GM19099 (cell line): ENCODE measurements at regions not wholly inside any gene's neighbourhood (a gene's known extent, or its start where the extent isn't known, plus 50 kb on each side); places are given as distances from the start of the nearest gene placed in this dataset.

Experiments used
- POLR2A ChIP-seq: IDR thresholded peaks from 3 replicates; pipeline ENCODE4 v1.6.1; 2011; ENCODE audit warnings: low read depth; ENCODE audit not compliant: insufficient read length; ENCODE audit errors: extremely low read depth

DNA sequence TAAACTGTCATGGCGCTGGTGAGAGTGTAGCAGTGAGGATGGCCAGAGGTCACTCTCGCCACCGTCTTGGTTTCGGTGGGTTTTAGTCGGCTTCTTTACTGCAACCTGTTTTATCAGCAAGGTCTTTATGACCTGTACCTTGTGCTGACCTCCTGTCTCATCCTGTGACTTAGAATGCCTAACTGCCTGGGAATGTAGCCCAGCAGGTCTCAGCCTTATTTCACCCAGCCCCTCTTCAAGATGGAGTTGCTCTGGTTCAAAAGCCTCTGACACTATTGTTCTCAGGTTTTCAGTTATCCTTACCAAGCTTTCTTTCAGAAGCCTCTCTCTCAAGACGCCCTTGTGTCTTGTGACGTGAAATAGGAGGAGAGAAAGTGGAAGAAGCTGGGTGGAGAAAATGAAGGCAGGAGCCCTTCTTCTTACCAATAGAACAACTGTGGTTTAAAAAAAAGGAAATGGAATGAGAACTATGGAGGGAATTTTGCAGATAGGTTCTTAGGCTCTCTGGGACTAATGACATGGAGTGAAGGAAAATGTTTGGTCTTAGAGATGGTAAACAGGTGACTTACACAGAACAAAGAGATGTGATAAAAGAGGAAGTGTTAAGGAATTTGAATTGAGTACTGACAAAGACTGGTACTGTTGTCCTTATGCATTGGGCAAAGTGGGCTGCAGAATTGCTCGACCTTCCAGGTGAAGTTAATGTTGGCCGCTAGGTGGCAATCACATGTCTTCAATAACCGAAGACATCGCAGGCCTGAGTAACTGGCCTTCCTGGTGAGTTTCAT is 133.3 kb upstream of the RAI14 start:
- no peak for TF ChIP-seq POLR2A

DNA sequence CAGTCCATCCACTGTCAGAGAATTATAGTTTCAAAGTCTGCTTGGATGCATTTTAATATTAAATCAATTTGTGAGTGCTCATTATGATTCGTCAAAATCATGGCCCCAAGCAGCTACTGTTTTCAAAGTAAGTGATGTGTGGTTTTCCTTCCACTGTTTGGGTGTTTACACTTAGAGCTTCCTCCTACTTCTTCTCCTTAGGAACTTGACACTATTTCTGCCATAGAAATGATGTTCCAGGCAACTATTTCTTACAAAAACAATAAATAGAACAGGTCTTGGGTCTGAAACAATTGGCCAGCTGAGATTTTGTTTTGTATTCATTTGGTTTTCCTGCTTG is 132.8 kb upstream of the RAI14 start:
- no peak for TF ChIP-seq POLR2A

DNA sequence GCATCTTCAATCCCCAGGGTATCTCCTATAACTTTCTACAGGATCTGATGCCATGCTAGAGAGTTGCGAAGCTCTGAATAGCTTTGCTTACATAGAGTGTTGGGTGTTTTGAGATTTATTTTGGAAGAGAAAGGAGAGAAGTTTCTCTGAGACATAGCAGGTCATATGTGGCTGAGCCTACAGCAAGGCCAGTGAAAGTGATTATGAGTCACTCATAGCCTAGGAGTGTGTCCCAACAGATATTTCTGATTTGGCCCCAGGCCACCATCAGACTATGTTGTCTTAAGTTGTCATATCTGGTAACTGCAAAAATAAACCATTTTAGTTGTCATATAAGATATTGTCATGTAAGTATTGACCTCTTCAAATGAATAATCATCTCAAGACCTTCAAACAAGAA is 132.0 kb upstream of the RAI14 start:
- TF ChIP-seq POLR2A: no peak

DNA sequence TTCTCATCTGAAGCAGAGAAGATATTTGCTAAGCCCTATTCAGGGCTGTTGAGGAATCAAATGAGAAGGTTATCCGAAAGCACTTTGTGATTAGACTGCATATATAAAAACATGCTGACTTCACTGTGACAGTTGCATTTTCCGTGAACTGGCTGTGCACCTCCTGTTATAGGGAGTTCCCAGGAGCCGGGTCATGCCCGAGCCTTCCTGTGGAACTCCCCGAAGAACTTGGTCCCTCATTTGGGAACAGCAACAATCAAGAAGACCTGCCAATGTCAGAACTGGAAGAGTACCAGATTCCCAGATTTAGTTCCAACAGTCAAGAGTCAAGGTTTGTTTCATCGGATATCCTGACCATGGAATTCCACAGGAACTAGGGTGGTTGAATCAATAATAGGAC is 130.4 kb upstream of the RAI14 start:
- TF ChIP-seq POLR2A: no peak

DNA sequence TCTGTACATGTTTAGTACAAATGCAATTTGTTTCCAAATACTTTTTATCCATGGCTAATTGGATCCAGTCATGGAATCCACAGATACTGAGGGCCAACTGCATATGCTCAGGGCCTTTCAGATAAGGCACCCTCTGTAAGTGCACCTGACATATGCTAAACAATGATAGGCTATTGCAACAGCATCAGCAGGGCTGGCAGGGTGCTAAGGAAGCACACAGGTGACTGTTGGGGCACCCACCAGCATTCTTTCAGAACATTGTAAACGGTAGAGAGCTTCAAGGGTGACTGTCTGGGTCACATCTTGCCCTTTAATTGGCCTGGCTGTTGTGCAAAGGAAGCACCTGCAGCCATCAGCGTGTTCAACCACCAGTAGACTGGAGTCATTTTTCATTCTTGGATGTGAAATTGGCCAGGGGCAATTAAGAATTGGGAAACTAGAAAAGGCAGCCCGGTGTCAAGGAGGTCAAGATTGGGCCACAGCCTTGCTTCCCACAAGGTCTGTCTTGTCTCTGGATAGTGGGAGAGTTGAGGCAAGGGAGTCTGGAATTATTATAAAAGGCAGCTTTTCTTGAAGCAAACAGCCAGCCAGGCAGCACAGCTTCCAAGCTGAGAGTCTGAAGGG is 129.3 kb upstream of the RAI14 start:
- TF ChIP-seq POLR2A: no peak

DNA sequence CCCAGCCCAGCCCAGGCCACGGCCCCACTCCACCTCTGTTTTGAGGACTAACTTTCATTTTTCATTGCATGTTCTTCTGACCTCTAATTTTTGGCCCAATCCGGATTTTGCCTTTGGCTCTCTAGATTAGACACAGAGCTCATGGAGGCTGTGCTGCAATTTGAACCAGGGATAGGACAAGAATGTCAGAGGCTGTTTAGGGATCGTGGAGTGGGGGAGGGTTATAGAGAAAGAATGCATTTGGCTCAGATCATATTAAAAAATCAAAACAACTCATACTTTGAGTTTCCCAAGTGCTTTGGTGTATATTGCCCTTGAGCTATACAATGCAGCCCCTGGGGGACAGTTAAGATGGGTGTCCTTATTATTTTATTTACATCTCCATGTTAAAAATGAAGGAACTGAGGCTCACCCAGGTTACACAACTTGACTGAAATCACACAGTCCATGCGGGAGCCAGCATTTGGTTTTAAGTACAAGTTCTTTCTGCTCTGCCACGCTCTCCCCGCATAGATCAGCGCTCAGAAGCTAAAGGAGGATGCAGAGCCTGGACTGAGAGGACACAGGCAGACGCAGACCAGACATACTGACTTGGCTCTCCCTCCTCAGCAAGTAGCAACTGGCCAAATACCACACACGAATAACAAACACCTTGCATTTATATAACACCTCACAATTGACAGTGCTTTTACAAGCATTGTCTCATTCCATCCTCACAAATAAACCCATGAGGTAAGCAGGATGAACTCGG is 126.4 kb upstream of the RAI14 start:
- no peak for TF ChIP-seq POLR2A

DNA sequence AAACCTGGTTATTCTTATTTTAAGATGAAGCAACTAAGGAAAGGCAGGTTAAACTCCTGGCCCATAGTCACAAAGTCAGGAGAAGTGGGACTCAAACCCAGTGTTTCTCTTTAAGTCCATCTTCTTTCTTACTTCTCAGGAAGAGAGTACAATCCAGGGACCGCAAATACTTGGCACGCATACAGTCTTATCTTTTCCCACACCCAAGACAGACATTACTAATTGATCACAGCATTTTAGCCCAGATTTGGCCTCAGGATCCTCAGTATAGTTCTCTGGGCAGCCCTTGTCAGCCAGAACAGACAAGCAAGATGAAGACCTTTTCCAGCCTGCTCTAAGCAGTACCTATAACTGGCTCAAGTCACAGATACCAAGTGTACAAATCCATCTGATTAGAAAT is 125.5 kb upstream of the RAI14 start:
- TF ChIP-seq POLR2A: no peak

DNA sequence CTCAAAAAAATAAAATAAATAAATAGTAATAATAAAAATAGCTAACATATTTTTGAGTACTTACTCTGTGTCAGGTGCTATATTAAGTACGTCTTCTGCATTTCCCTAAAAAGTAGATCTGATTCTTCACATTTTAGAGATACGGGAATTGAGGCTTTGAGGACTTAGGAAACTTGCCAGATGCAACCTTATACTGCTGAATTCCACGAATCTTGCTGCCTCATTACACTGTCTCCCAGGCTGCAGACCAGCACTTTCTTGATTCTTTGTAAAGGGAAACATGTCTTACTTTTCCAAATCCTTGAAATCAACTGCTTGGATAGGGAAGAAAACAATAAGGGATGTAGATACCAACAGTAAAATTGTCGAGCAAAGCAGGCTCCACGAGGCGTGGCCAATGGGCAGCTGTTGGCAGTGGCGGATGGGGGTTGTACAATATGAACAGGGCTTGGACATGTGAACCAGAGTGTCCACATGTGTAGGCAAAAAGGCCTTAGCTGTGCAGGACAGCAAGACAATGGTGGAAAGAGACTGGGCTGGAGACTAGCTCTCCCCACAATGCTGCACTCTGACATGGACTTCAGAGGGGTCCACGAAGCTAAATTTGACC is 124.3 kb upstream of the RAI14 start:
- TF ChIP-seq POLR2A: no peak

DNA sequence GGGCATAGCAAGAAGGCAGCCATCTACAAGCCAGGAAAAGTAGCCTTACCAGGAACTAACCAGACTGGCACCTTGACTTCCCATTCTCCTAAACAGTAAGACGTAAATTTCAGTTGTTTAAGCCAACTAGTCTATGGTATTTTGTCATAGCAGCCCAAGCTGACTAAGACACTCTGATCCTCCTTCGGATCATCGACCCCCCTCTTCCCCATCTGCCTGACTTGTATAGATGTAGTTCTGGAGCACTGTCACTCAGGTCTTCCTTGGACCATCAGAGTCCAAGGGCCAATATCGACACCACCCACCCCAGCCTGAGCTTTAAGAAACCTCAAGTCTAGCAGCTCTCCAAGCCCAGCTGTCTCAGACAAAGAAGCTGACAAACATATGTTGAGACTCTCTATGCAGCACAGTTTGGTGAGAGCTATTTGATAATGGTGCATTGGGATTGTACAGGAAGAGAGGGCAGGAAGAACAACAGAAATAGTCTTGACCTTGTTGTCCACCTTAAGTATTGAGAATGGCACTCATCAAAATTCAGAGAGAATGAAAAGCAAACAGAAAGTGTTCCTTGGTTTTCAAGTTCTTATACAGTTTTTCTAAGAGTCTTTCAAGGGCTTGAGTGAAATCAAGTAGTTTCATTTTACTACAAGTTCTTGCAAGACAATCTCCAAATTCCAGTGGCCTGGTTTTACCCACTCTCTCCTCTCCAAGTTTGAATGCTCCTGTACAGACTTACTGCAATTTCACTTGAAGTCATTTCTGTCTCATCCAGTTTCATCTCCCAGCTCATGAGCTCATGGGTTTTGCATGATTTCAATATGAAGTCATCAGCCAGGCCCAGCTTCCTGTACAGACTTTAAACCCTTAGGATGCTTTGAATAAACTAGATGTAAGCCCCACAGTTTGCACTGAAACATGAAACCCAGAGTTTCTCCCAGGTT is 122.3 kb upstream of the RAI14 start:
- TF ChIP-seq POLR2A: no peak

DNA sequence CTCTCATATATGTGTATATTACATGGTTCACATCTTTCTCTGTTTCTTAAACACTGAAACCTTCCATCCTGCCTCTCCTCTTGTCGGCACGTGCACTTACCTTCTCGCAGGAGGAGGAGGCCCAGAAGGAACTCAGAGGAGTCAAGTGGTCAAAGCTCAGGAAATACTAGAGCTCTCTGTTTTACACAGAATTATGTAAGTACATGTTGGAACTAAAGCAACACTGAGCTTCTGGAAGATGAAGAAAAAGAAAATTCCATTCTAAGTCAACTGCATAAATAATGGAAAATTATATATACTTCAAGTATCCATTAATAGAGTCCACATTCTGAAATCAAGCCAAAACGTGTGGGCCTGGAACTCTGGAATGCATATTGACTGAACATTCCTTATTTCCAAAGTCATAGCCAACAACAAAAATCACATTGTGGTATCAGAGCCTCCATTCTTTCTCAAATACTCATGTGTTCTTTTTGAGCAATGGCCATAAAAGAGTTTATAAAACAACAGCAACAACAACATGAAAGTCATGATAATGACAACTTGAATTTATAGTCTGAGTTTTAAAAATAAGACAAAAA is 121.5 kb upstream of the RAI14 start:
- no peak for TF ChIP-seq POLR2A

DNA sequence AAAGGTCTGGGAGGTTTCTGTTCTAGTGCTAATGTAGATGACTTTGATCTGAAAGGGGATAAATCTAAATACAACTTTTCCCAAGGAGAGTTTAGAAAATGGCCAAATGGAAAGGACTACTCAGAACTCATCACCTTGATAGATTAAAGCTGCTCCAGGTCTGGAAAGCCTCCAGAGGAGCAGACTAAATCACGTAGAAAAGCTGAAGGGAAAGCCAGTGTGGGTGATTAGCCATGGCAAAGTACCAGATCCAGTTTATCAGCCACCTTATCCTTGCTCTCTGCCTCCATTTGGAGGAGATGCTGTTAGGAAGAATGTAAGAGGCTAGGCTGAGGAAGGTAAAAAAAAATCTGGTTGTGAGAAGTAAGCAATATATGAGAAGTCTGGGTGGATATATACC is 120.7 kb upstream of the RAI14 start:
- no peak for TF ChIP-seq POLR2A

DNA sequence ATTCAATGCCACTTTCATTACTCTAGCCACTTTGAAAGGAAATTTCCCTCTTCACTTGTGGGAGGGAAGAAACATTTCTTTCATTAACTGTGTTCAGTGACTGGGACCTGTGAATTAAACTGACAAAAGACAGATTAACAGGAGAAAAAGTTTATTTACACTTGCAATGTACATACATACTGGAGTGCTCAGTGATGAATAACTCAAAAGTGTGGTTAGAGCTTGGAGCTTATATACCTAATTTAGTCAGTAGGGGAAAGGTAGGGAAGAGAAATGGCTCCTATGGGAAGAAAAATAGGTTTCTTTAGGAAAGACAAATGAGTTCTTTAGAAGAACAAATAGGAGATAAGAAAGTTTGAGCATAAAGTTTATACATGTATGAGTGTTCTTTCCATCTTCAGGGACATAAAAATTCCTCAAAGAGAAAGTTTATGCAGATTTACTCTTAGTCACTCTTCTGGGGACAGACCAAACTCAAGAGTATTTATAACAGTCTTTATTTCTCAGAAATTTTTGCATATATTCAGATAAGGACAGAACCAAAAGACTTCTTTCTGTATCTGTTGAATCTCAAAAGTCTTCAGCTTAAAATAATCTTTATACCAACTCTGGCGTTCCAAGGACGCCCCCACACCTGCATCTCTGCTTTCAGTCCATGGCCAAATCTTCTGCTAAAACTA is 120.0 kb upstream of the RAI14 start:
- TF ChIP-seq POLR2A: no peak

DNA sequence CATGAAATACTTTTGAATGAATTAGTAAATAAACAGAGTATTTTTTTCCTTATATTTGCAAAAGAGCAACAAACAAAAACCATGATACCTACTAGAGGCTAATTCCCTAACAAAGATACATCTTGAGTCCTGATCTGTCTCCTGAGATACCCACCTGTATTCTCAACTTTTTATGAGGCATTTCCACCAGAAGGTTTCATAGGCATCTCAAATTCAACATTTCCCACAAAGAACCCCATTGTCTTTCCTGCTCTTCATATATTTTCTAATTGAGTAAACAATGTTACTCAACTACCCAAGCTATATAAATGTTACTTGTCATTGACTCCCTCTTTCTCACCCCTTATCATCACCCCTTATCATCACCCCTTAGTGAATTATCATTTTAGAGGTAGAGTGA is 119.4 kb upstream of the RAI14 start:
- TF ChIP-seq POLR2A: no peak
